Stimulated activated CD8-positive, alpha-beta memory T cell treated with anti-CD3 and anti-CD28 coated beads, Interleukin-15, amount 100 ng/mL, for 24 hours (primary cell): ENCODE measurements at regions not wholly inside any gene's neighbourhood (a gene's known extent, or its start where the extent isn't known, plus 50 kb on each side); places are given as distances from the start of the nearest gene placed in this dataset.
"Not testable (repeated sequence)": the region's sequence is repeated elsewhere in the genome, so short reads cannot be mapped to it uniquely, and the experiment has no call there.

Experiments used
- DNase-seq: peaks from one replicate; pipeline ENCODE4 v3.0.0-alpha.2; 2020; ENCODE audit warnings: low read depth

- no peak for DNase-seq
Observed at GRCh38 chr18:71105078-71105819, 816.4 kb downstream of the SOCS6 start.

GRCh38 chr18:71079606-71080005 lies 790.8 kb downstream of the SOCS6 start:
- no peak for DNase-seq

- no peak for DNase-seq
Observed at GRCh38 chr18:71077451-71077850, 788.6 kb downstream of the SOCS6 start.

DNA sequence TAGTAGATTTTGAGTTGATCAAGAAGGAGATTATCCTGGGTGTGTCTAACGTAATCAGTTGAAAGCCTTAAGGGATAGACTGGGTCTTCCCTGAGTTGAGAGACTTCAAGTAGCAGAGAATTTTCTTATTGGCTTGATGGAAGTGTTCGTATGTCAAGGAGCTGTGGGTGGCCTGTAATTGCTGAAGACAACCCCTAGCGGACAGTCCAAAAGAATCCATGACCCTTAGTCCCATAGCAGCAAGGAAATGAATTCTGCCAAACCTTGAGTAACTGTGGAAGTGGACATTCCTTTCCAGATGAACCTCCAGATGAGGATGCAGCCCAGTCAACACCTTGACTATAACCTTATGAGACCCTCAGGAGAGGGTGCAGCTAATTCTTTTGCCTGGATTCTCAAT lies 786.3 kb downstream of the SOCS6 start:
- no peak for DNase-seq

DNA sequence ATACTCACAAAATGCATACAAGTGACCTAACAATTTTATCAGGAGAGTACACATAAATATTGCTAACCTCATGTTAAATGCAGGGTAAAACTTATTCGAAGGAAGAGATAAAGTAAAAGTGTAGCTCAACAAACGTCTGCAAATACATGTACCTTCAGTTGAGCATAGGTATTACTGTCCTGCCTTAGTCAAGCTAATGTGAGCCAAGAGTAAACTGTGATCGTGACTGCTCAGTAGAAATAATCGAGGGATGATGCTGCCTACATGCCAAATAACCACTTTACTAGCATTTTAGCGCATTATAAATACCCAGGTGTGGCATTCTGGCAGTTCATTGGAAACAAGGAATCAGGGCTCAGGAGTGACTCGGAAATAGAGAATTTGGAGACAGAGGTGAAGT lies 779.5 kb downstream of the SOCS6 start:
- DNase-seq: no peak

DNA sequence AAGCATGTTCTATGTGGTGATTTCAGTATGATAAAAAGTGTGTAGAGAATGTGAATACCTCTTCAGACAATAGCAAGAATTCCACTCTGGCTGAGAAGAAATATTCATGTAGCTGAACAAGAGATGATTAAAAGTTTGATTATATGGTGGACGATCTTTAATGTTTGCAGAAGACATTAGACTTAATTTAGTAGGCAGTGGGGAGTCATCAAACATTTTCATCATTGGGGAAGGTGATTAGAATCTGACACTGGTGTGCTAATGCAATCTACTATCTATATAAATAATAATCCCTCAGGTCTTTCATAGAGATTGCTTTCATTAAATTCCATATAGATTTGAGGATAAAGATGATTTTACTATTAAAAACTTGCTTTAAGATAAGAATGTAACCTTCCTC lies 761.0 kb downstream of the SOCS6 start:
- no peak for DNase-seq

DNA sequence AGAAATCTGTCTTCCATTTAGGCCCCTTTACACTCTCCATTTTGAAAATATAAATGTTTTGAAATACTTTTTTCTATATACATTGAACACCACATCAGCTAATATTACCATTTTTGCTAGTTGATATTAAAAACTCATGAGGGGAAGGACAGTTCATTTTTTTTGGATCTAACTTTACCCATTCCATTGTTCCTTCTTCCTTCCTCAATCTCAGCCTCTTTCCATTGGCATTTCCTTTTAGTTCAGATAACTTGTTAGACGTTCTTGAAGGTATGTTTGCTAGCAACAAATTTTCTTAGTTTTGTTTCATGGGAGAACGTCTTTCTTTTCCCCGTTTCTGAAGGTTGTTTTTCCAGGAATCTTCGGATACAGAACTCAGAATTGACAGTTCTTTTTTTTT lies 759.0 kb downstream of the SOCS6 start:
- DNase-seq: no peak

GRCh38 chr18:71045331-71046065 lies 756.7 kb downstream of the SOCS6 start:
- no peak for DNase-seq

DNA sequence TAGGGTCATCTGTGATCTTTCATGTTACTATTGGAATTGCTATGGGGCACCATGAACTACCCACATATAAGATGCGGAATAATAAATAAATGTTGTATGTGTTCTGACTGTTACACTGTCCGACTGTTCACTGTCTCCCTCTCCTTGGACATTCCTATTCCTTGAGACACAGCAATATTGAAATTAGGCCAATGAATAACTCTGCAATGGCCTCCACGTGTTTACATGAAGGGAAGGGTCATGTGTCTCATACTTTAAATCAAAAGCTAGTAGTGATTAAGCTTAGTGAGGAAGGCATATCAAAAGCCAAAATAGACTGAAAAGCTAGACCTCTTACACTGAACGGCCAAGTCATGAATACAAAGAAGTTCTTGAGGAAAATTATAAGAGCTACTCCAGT lies 751.3 kb downstream of the SOCS6 start:
- no peak for DNase-seq

- no peak for DNase-seq
Observed at GRCh38 chr18:71038196-71038595, 749.4 kb downstream of the SOCS6 start.

- no peak for DNase-seq
Observed at GRCh38 chr18:71036783-71037182, 747.9 kb downstream of the SOCS6 start.

- not testable (repeated sequence) for DNase-seq
Observed at GRCh38 chr18:71031296-71032191, 742.7 kb downstream of the SOCS6 start.

- DNase-seq: not testable (repeated sequence)
Observed at GRCh38 chr18:71030085-71030484, 741.2 kb downstream of the SOCS6 start.

DNA sequence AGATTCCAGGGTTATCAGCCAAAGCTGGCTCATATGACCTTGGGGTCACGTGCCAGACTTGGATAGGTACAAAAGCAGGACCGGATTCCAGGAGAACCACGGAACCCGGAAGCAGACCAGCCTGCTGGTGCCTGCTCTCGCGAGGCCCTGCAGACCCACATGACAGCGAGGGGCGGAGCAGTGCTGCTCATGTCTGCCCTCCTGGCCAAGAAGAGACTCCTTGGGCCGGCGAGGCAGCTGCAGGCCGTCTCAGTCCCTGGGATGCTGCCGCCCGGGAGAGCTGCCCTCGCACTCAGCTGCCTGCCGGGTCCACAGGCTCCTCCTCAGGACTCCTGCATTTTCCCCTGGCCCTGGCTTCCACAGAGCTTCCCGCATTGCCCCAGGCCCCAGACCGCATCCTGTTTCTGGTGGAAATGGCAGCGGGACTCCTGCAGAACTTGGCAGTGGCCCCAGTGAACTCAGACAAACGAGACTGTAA lies 739.5 kb downstream of the SOCS6 start:
- DNase-seq: no peak

DNA sequence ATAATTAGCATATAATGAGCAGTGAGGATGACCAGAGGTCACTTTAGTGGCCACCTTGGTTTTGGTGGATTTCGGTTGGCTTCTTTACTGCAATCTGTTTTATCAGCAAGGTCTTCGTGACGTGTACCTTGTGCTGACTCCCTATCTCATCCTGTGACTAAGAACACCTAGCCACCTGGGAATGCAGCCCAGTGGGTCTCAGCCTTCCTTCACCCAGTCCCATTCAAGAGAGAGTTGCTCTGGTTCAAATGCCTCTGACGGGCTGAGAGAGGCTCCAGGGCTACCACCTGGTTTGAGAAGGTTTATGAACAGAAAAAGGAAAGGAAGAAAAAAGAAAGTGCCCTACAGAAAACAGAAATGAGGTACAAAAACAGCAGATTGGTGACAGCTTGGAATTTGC lies 738.7 kb downstream of the SOCS6 start:
- no peak for DNase-seq

DNA sequence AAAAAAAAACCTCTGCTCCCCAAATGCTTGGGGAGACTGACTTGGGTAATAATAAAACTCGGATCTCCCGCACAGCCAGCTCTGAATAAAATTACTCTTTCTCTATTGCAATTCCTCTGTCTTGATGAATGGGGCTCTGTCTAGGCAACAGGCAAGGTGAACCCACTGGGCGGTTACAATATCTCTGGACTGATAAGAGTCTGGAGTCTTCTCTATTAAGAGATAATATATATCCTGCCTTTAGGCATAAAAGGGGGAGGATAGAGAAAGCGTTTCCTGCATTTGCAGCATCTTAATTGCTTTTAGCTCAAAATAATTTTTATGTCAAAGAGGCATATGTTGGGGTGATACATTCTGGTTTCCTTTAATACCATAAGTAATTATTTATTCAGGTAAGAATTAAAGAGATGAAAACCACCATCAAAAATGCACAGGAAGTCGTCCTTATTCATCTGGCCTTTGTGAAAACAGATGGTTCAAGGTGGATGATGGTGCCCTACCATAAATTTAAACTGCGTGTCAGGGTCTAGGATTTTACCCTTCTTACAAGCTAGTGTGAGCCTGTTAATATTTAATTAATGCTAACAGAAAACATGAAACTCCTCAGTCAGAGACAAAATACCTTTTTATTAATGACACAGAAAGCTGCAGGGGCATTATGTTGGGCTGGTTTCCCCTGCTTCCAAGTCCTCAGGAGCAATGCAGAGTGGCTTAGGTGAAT lies 736.8 kb downstream of the SOCS6 start:
- DNase-seq: no peak

DNA sequence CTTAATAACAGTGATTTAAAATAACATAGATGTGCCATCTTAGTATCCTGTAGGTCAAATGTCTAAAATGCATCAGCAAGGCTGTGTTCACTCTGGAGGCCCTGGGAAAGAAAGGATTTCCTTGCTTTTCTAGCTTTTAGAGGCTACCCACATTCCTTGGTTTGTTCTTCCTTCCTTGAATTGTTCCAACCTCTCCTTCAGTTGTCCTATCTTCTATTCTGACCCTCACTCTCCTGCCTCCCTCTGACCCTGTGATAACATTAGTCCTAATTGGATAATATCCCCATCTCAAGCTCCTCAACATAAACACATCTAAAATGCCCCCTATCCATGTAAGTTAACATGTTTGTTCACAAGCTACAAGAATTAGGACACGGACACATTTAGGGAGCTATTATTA lies 733.5 kb downstream of the SOCS6 start:
- DNase-seq: no peak

DNA sequence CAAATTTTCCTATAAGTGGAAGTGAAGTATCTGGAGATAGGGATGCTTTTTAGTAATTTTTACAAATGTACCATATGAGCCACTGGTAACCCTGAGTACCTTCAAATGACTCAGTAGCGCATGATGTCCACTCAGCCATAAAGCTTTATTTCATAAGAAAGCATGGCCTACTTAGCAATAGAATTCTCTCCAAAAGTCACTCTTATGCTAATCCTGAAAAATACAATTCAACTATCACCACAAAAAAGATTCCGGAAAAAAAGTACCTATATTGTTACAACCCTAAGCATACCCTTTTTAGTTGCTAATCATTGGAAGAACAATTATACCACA lies 732.2 kb downstream of the SOCS6 start:
- DNase-seq: no peak

DNA sequence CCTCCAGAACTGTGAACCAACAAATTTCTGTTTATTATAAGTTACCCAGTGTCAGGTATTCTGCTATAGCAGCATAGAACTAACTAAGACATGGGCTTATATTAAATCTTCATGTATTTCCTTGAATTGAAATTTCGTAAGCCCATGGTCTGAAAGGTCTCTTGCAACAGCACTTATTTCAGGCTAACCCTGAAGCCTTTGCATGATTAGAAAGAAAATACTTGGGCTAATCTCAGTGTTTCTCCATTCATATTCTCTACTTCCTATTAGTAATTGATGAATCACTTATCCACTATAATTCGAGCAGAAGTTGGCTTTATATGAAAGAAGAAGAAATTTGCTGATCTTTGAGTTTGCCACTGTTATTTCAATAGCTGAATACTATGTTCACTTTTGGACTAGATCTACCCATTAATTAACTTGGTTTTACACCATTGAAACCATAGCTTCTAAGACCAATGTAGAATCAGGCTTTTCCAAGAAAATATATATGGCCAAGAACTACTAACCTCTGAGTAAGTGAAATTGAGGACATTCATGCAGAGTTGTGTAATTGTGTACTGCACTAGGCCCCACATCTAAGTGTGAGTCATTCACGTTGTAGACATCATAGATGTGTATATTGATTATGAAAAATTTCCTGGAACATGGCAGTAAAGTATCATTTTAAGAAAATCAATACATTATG lies 731.6 kb downstream of the SOCS6 start:
- DNase-seq: no peak

DNA sequence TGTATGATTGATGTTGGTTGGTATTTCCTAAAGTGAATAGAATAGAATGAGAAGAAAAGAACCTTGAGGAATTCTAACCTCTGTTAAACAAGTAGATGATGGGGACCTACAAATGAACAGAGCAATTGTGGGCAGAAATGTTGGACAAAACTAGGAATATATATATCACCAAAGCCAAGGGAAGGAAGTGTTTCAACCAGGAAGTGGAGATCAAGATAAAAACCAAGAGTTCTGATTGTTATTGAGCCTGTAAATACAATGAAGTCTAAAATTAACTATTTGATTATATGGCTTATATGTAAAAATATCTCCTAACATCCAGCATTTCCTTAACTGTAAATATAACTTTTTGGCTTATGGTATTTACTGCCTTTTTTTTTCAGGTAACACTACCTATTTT lies 730.0 kb downstream of the SOCS6 start:
- no peak for DNase-seq

GRCh38 chr18:71012789-71013188 lies 723.9 kb downstream of the SOCS6 start:
- no peak for DNase-seq
